ENCODE measurements at regions not wholly inside any gene's neighbourhood (a gene's known extent, or its start where the extent isn't known, plus 50 kb on each side); places are given as distances from the start of the nearest gene placed in this dataset.

GRCh38 chr5:103827976-103828375 lies 265.4 kb upstream of the NUDT12 start:
- DNase-seq (ENCODE audit: extremely low spot score) = no peak
- ChIA-PET POLR2A (no interaction called here), CTCF (no interaction called here)
- TF ChIP-seq FOXM1 (IDR thresholded peaks at IDR 0.05; ENCODE audit: borderline replicate concordance) (no peak), L3MBTL2 (conservative IDR thresholded peaks at IDR 0.05) (no peak), NFRKB (IDR thresholded peaks at IDR 0.05) (no peak), HDGF (IDR thresholded peaks at IDR 0.05; ENCODE audit: borderline replicate concordance) (no peak), LEF1 (IDR thresholded peaks at IDR 0.05; ENCODE audit: borderline replicate concordance) (no peak), PKNOX1 (IDR thresholded peaks at IDR 0.05) (no peak)

- TF ChIP-seq NFRKB (IDR thresholded peaks at IDR 0.05) = no peak
- no peak for DNase-seq (ENCODE audit: extremely low spot score)
- ChIA-PET POLR2A (no interaction called here), CTCF (no interaction called here)
Measured at GRCh38 chr5:103821361-103821760, 258.8 kb upstream of the NUDT12 start.

GRCh38 chr5:103808464-103809106 lies 246.0 kb upstream of the NUDT12 start:
- CTCF ChIA-PET = interaction anchor here (0.8 to 1.9 kb wide), 8 partner anchors 8 to 1675 kb away, joined by 3 to 28 read pairs (median 3); no protein-coding TSS in a partner anchor
- POLR2A ChIA-PET = no interaction called here
- no peak for TF ChIP-seq SP1 (IDR thresholded peaks at IDR 0.05)
- TF ChIP-seq HDGF (IDR thresholded peaks at IDR 0.05; ENCODE audit: borderline replicate concordance) = no peak
- no peak for TF ChIP-seq TARDBP (IDR thresholded peaks at IDR 0.05)
- TF ChIP-seq PKNOX1 (IDR thresholded peaks at IDR 0.05) = no peak
- TF ChIP-seq FOXM1 (IDR thresholded peaks at IDR 0.05; ENCODE audit: borderline replicate concordance) = no peak
- 0 out of 2 replicates have a peak, but pooled peaks have one; percentile 8 for TF ChIP-seq L3MBTL2 (conservative IDR thresholded peaks at IDR 0.05)
- TF ChIP-seq NFRKB (IDR thresholded peaks at IDR 0.05) = no peak
- TF ChIP-seq FOXA1 (IDR thresholded peaks at IDR 0.05) = no peak
- peak; percentile 71 for TF ChIP-seq FOXK2 (IDR thresholded peaks at IDR 0.05)
- TF ChIP-seq ELF4 (IDR thresholded peaks at IDR 0.05) = no peak
- TF ChIP-seq ZNF384 (IDR thresholded peaks at IDR 0.05) = no peak
- DNase-seq (ENCODE audit: extremely low spot score) = peak; percentile 62

- no peak for DNase-seq (ENCODE audit: extremely low spot score)
- CTCF ChIA-PET = interaction anchor here (0.6 kb wide), 1 partner anchor 506 kb away, joined by 3 read pairs; no protein-coding TSS in a partner anchor
- TF ChIP-seq SUZ12 (IDR thresholded peaks at IDR 0.05) = no peak
- TF ChIP-seq FOXA1 (IDR thresholded peaks at IDR 0.05) = no peak
- TF ChIP-seq ARNT (IDR thresholded peaks at IDR 0.05) = no peak
- no peak for TF ChIP-seq PKNOX1 (IDR thresholded peaks at IDR 0.05)
- TF ChIP-seq LEF1 (IDR thresholded peaks at IDR 0.05; ENCODE audit: borderline replicate concordance) = no peak
- no peak for TF ChIP-seq ELF4 (IDR thresholded peaks at IDR 0.05)
- no peak for TF ChIP-seq TARDBP (IDR thresholded peaks at IDR 0.05)
- TF ChIP-seq L3MBTL2 (conservative IDR thresholded peaks at IDR 0.05) = no peak
- TF ChIP-seq SP1 (IDR thresholded peaks at IDR 0.05) = no peak
- TF ChIP-seq HDGF (IDR thresholded peaks at IDR 0.05; ENCODE audit: borderline replicate concordance) = no peak
- TF ChIP-seq NFRKB (IDR thresholded peaks at IDR 0.05) = no peak
- POLR2A ChIA-PET = no interaction called here
Measured at GRCh38 chr5:103804711-103805110, 242.1 kb upstream of the NUDT12 start.

- TF ChIP-seq L3MBTL2 (conservative IDR thresholded peaks at IDR 0.05) (no peak), FOXA1 (IDR thresholded peaks at IDR 0.05) (no peak), LEF1 (IDR thresholded peaks at IDR 0.05; ENCODE audit: borderline replicate concordance) (no peak), HDGF (IDR thresholded peaks at IDR 0.05; ENCODE audit: borderline replicate concordance) (no peak), BHLHE40 (IDR thresholded peaks at IDR 0.05; ENCODE audit: borderline replicate concordance) (no peak), ARNT (IDR thresholded peaks at IDR 0.05) (no peak), FOXK2 (IDR thresholded peaks at IDR 0.05) (no peak), SUZ12 (IDR thresholded peaks at IDR 0.05) (no peak), ZNF384 (IDR thresholded peaks at IDR 0.05) (no peak)
- no peak for DNase-seq (ENCODE audit: extremely low spot score)
- CTCF ChIA-PET = no interaction called here
- POLR2A ChIA-PET = no interaction called here
Measured at GRCh38 chr5:103801681-103802080, 239.1 kb upstream of the NUDT12 start.

- CTCF ChIA-PET = interaction anchor here (1.2 kb wide), 1 partner anchor 7 kb away, joined by 4 read pairs; no protein-coding TSS in a partner anchor
- POLR2A ChIA-PET = no interaction called here
- TF ChIP-seq BHLHE40 (IDR thresholded peaks at IDR 0.05; ENCODE audit: borderline replicate concordance) (no peak), ELF4 (IDR thresholded peaks at IDR 0.05) (no peak), HDGF (IDR thresholded peaks at IDR 0.05; ENCODE audit: borderline replicate concordance) (no peak), SUZ12 (IDR thresholded peaks at IDR 0.05) (no peak), TARDBP (IDR thresholded peaks at IDR 0.05) (no peak), CTBP1 (IDR thresholded peaks at IDR 0.05; ENCODE audit: borderline replicate concordance) (no peak), L3MBTL2 (conservative IDR thresholded peaks at IDR 0.05) (no peak), FOXK2 (IDR thresholded peaks at IDR 0.05) (no peak)
- DNase-seq (ENCODE audit: extremely low spot score) = no peak
Measured at GRCh38 chr5:103800741-103801495, 238.3 kb upstream of the NUDT12 start.

All from HEK293T (cell line).